Pancreas (tissue), 10 donors: ENCODE measurements at regions not wholly inside any gene's neighbourhood (a gene's known extent, or its start where the extent isn't known, plus 50 kb on each side); places are given as distances from the start of the nearest gene placed in this dataset.

Experiments
- ATAC-seq, 4 donors: fragments of 200-7000 bp; cut with Tn5 transposase; one replicate each; pipeline versions ENCODE4 v1.8.0 to v1.9.1; 2020; ENCODE audit warnings: mild to moderate bottlenecking in 4 of 4, moderate library complexity in 4 of 4
- DNase-seq, 6 donors: peaks; one replicate each; pipeline ENCODE4 v3.0.0-alpha.2; 2020
- FAIRE-seq: peaks from 2 replicates; lab custom pipeline; 2012; peaks lifted over from hg19 to GRCh38; lab: Jason Lieb, UNC
- H3K27ac ChIP-seq, 4 donors: fragments of 200-600 bp; sonication (generic); 1 replicate in 3 of 4; 2 replicates in 1 of 4; pipeline versions ENCODE4 v1.5.0 to v1.8.0; 2020
- H3K27me3 ChIP-seq, 4 donors: fragments of 200-600 bp; one replicate each; pipeline ENCODE4 v1.8.0; 2021
- H3K36me3 ChIP-seq, 3 donors: fragments of 200-600 bp; sonication (generic) in 1 of 3; one replicate each; pipeline versions ENCODE4 v1.5.0 to v1.8.0; 2020 to 2021
- H3K4me1 ChIP-seq, 3 donors: fragments of 200-600 bp; one replicate each; pipeline ENCODE4 v1.8.0; 2021
- H3K4me3 ChIP-seq, 4 donors: fragments of 200-600 bp; sonication (generic) in 2 of 4; one replicate each; pipeline versions ENCODE4 v1.5.0 to v1.8.0; 2020 to 2021
- H3K9me3 ChIP-seq, 4 donors: fragments of 200-600 bp; one replicate each; pipeline ENCODE4 v1.8.0; 2021
- WGBS, 2 donors: extraction: QIAGEN DNeasy Blood & Tissue Kit; methylation state at CpG; one replicate each; pipeline ENCODE4 v1.1.7; 2013; 5-methylcytosine and 5-hydroxymethylcytosine counted together
- intact Hi-C, 3 donors: fragments of 100-400 bp; cut with DNase I; formaldehyde crosslinking; loops; one replicate each; pipeline versions ENCODE4 v1.11.1 to v1.14.2; 2022
- TF ChIP-seq, protein P1 (sequence below), 4 donors: fragments of 200-600 bp; sonication (generic) in 3 of 4; IDR thresholded peaks; one replicate each; pipeline versions ENCODE4 v1.5.0 to v1.8.0; 2021; ENCODE audit warnings: antibody characterized with exemption in 4 of 4
- donor health status: healthy with polysubstance abuse.
- donor health status: DM: no; HTN: no; CAD: no; lungs with moderate emphysema.
- donor health status: DM: no; HTN: no; CAD: no.
- donor health status: control.
- donor health status: control.
- donor health status: Bipolar disorder and iron deficiency.
- donor health status: DM: yes; HTN: yes; CAD: no.
- donor health status: DM: no; HTN: no; CAD: no.
- donor health status: DM: no; HTN: no; CAD: no.
- donor health status: DM: yes; HTN: yes; CAD: no.

DNA sequence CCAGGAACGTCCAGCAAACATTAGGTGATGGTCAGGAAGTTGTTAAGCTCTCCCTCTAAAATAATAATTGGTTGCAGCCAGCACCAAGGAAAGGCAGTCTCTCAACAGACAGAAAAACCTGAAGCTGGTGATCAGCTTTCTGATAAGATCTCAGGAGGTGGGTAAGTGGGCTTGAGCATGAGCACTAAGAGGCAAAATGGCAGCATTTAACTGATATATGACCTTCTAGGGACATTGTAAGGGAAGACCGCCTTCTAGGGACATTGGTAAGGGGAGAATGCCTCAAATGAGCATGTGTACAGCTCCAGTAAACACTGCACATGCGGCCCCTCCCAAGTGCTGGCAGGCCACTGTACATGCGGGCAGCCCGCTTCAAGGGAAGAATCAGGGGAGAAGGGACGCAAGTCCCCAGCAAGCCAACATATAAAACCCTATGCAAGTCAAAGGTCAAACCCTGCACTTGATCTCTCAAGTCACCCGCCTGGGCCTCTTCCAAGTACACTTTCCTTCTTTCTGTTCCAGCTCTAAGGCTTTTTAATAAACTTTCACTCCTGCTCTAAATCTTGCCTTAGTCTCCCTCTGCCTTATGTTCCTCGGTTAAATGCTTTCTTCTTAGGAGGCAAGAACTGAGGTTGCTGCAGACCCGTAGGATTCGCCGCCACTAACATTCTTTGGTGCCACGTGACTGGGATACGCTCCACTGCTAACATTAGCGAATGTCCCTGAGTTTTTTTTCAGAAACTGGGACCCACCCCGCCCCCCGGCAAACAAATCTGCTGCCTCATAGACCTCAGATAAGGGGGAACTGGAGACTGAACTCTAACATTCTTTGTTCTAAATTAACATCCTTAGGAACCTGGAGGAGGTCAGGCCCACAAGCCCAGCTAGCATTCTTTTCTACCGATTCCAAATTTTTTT is 463.8 kb downstream of the LPIN1 start:
- H3K36me3 ChIP-seq = no peaks in the 10 kb centered on the region
- no peak for FAIRE-seq
- no peaks in the 10 kb centered on the region for H3K9me3 ChIP-seq
- WGBS, 2 donors = 94% methylated on average over 17 of the region's 17 CpGs
- ATAC-seq = no peak
- H3K27me3 ChIP-seq = no peaks in the 10 kb centered on the region
- peaks cover 2 to 6% (median 6%) of the 10 kb centered on the region in 3 donors for H3K4me1 ChIP-seq
- intact Hi-C loops = no loop called here
- no peak overlapping the region for H3K27ac ChIP-seq
- no peak overlapping the region for H3K4me3 ChIP-seq
- TF ChIP-seq, protein P1, sequence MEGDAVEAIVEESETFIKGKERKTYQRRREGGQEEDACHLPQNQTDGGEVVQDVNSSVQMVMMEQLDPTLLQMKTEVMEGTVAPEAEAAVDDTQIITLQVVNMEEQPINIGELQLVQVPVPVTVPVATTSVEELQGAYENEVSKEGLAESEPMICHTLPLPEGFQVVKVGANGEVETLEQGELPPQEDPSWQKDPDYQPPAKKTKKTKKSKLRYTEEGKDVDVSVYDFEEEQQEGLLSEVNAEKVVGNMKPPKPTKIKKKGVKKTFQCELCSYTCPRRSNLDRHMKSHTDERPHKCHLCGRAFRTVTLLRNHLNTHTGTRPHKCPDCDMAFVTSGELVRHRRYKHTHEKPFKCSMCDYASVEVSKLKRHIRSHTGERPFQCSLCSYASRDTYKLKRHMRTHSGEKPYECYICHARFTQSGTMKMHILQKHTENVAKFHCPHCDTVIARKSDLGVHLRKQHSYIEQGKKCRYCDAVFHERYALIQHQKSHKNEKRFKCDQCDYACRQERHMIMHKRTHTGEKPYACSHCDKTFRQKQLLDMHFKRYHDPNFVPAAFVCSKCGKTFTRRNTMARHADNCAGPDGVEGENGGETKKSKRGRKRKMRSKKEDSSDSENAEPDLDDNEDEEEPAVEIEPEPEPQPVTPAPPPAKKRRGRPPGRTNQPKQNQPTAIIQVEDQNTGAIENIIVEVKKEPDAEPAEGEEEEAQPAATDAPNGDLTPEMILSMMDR (IDR thresholded peaks at IDR 0.05) = no peak
- no peak for DNase-seq

DNA sequence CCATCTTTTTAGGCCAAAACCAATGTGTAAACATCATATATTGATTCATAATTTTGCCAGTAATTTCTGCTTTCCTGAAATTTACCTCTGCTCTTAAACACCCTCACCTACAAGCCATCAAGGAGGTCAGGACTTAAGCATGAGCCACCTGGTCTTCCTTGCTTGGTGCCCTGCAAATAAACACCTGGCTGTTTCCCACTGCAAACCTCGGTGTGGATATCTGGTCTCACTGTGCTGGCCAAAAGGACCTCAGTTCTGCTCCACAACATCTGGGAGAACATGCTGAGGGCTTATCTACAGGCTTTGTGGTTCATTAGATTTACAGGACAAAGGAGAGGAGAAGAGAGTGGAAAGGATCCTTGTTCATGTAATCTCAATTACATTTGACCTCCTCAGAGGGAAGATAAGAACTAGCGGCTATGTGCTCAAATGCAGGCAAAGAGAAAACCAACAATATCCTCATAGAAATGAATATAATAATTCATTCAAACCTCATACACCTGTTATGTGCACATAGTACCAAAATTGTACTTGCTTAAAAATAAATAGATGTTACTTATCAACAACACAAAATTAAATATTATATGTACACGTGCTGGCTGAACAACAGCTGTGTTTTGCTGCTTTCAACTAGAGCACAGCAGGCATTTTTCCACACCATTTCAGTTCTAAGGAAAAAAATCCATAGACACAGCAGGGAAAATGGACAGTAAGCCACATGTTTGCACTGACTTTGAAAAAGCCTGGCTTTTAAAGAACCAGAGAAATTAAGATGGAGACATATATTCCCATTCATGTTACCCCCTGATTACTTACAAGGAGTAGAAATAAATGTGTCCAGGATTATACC is 465.1 kb downstream of the LPIN1 start:
- Histone ChIP-seq H3K27ac (no peak overlapping the region), H3K4me1 (peaks cover 2 to 6% (median 6%) of the 10 kb centered on the region in 3 donors), H3K4me3 (no peak overlapping the region), H3K36me3 (no peaks in the 10 kb centered on the region), H3K9me3 (no peaks in the 10 kb centered on the region), H3K27me3 (no peaks in the 10 kb centered on the region)
- intact Hi-C loops = no loop called here
- ATAC-seq (peak; percentile 56 to 84 (median 73)), FAIRE-seq (no peak), DNase-seq (peak in 3 of 6 donors; percentile 17 to 26 (median 26))
- TF ChIP-seq, protein P1 (IDR thresholded peaks at IDR 0.05) = no peak
- 19 to 29% methylated on average over 3 of the region's 3 CpGs for WGBS, 2 donors

DNA sequence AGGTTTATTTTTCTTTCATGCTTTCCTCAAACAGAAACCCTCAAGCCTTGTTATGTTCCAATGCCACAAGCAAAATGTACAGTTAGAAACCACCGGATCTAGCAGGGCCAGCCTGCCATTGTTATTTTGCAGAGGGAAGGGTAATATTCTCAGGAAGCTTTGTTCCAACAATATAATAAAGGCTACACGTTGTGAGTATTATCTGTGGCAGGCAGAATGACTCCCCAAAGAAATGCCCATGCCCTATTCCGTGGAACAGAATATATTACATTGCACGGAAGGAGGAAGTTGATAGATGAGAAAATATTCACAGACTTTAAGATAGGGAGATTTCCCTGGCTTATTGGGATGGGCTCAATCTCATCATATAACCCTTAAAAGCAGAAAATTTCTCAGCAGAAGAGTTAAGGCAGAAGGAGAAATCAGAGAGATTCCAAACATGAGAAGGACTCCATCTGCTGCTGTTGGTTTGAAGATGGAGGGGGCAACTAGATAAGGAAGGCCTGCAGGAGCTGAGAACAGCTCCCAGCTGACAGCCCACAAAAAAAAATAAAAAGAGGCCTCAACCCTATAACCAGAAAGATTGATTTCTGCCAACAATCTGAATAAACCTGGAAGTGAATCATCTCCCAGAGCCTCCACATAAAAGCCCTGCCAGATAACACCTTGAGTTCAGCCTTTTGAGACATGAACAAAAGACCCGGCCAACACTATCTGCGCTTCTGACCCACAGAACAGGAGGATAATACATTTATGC is 466.6 kb downstream of the LPIN1 start:
- WGBS, 2 donors = 50 to 66% methylated on average over 6 of the region's 6 CpGs
- TF ChIP-seq, protein P1 (IDR thresholded peaks at IDR 0.05) = no peak
- Histone ChIP-seq H3K27ac (no peak overlapping the region), H3K9me3 (no peaks in the 10 kb centered on the region), H3K4me3 (no peak overlapping the region), H3K27me3 (no peaks in the 10 kb centered on the region), H3K36me3 (no peaks in the 10 kb centered on the region), H3K4me1 (peaks cover 2 to 6% (median 6%) of the 10 kb centered on the region in 3 donors)
- FAIRE-seq = no peak
- ATAC-seq = peak in 1 of 4 donors; percentile 53
- intact Hi-C loops = no loop called here
- no peak for DNase-seq

DNA sequence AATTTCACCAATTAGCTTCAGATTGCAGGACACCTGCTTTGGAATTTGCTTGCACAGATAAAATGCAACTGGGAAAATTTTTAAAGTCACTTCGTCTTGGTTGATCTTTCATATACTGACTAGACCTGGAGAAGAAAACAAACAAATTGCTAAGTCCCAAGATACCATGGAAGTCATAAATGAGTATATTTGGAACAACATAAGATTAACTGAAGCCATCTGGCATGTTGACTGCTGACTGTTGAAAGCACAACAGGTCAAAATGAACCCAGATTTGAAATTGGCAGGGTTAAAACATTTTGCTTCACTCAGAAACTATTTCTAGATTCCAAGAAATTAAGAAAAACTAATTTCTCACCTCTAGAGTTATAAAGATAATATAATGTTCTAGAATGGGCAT is 470.7 kb downstream of the LPIN1 start:
- ATAC-seq = no peak
- Histone ChIP-seq H3K4me3 (no peak overlapping the region), H3K36me3 (no peaks in the 10 kb centered on the region), H3K9me3 (no peaks in the 10 kb centered on the region), H3K27ac (no peak overlapping the region), H3K27me3 (no peaks in the 10 kb centered on the region), H3K4me1 (peaks cover 0 to 2% (median under 1%) of the 10 kb centered on the region in 3 donors)
- no peak for DNase-seq
- WGBS, 2 donors = 86 to 87% methylated on average over 1 of the region's 1 CpG
- intact Hi-C loops = no loop called here
- TF ChIP-seq, protein P1 (IDR thresholded peaks at IDR 0.05) = no peak
- no peak for FAIRE-seq
